GM12873 (cell line): ENCODE measurements at regions not wholly inside any gene's neighbourhood (a gene's known extent, or its start where the extent isn't known, plus 50 kb on each side); places are given as distances from the start of the nearest gene placed in this dataset.

Source experiments
- TF ChIP-seq, protein P1 (sequence below): IDR thresholded peaks from 2 replicates; pipeline ENCODE4 v1.5.1; 2012; ENCODE audit warnings: low read depth, mild to moderate bottlenecking, moderate library complexity, low read length, control low read depth; ENCODE audit not compliant: insufficient read depth; ENCODE audit errors: missing control alignments

DNA sequence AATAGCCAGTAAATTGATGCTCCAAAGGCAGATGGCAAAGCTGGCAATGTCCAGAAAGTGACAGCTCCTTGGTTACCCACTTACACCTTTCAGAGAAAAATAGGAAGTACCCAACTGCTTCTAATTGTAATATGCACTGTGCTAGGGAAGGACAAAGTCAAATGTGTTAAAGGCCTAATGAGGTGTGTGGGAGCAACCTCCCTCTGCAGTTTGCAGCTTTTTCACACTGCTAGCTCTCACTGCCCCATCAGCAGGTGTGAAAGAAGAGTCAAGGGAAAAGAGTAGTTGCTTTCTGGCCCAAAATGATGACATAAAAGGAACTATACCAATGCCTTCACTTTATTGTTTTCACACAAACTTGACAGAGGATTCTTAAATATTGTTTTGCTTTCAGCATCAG is 284.1 kb upstream of the SETBP1 start:
- TF ChIP-seq, protein P1, sequence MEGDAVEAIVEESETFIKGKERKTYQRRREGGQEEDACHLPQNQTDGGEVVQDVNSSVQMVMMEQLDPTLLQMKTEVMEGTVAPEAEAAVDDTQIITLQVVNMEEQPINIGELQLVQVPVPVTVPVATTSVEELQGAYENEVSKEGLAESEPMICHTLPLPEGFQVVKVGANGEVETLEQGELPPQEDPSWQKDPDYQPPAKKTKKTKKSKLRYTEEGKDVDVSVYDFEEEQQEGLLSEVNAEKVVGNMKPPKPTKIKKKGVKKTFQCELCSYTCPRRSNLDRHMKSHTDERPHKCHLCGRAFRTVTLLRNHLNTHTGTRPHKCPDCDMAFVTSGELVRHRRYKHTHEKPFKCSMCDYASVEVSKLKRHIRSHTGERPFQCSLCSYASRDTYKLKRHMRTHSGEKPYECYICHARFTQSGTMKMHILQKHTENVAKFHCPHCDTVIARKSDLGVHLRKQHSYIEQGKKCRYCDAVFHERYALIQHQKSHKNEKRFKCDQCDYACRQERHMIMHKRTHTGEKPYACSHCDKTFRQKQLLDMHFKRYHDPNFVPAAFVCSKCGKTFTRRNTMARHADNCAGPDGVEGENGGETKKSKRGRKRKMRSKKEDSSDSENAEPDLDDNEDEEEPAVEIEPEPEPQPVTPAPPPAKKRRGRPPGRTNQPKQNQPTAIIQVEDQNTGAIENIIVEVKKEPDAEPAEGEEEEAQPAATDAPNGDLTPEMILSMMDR: no peak

DNA sequence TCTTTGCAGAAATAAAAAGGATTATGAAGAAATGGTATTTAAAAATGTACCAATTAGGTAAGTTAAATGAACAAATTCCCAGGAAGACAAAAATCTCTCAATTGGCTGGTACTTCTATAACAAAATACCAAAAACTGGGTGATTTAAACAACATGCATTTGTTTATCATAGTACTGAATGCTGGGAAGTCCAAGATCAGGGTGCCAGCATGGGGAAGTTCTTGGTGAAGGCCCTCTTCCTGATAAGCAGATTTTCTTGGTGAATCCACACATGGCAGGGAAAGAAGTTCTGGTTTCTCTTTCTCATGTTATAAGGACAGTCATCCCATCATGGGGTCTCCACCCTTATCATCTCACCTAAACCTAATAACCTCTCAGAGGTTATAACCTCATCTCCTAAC is 271.6 kb upstream of the SETBP1 start:
- TF ChIP-seq, protein P1: no peak

DNA sequence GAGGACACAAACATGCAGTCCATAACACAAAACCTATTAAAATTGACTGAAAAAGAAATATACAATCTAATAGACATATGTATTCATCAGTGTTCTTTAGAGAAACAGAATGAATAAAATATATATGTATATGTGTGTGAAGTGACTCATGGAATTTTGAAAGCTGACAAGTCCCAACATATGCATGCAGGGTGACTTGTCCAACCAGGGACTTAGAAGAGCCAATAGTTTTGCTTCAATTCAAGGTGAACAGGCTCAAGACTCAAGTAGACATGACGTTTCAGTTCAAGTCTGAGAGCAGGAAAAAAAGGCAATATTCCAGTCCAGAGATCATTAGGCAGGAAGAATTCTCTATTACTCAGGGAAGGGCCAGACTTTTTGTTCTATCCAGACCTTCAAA is 271.2 kb upstream of the SETBP1 start:
- TF ChIP-seq, protein P1: no peak

- TF ChIP-seq, protein P1: no peak
These were observed 269.9 kb upstream of the SETBP1 start for GRCh38 chr18:44410740-44411139.

DNA sequence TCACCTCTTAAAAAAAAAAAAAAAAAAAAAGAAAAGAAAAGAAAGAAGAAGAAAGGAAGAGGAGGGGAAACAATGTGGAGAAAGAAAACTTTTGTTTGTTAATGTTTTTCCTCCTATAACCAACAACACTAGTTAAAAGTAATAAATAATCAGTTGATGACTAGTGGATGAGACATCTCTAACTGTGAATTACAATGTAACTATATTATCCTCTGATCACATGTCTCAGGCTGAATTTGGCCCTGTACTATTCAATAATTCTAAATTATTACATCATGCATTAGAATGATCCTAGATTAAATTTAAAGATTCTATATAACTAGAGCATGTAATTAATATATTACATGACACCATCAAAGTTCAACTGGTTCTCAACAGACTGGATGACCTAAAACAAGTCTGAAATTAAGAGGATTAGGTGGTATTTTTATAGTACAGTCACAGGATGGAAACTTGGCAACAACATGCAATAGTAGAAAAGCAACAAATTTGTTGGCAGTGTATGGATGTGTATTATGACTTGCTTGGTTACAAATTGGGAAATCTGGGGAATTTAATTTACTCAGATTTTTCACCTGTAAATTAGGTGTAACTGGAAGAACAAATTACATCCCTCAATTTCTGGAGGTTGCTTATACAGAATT is 269.3 kb upstream of the SETBP1 start:
- TF ChIP-seq, protein P1: no peak

DNA sequence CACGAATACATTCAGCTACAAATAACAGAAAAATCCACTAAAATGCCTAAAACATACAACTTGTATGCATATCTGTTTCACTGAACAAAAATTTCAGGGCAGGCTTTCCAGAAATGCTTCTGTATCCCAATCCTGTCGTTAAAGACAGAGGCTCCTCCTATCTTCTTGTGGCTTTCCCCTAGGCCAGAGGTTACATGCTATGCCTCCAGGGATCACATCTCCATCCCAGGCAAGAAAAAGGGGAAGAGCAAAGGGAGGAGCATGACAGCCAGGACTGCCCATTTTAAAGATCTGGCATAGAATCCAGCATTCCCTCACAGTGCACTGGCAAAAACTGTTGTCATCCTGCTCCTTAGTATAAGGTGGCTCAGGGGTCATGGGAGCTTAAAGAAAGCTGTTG is 268.7 kb upstream of the SETBP1 start:
- TF ChIP-seq, protein P1: no peak

GRCh38 chr18:44423814-44424644 is 256.7 kb upstream of the SETBP1 start:
- TF ChIP-seq, protein P1: no peak
